ENCODE measurements at regions not wholly inside any gene's neighbourhood (a gene's known extent, or its start where the extent isn't known, plus 50 kb on each side); places are given as distances from the start of the nearest gene placed in this dataset.
"Not testable (repeated sequence)": the region's sequence is repeated elsewhere in the genome, so short reads cannot be mapped to it uniquely, and the experiment has no call there.

DNA sequence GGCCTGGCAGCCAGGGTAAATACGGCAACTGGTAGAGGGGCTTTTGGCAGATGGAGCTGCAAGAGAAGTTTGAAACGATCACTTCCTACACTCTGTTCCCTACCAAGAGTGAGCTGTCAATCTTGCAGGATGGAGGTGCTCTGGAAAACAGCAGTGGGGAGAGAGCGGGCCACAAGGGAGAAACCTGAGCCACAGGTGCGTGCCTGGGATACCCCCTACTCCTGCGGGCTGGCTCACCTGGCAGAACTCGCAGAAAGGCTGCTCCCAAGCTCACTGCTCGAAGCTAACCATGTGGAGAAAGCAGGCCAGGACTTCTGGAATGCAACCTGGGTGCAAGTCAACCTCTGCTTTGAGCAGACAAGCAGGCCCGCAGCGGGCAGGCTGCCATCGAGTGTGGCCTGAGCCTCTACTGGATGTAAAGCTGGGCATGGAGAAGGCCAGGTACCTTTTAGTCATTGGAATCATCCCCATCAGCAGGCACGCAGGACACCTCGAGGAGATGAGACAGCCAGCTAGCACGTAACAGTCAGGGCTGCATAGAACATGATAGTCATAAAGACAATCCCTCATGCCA lies 256.8 kb downstream of the BCL2L11 start:
- H3K27me3 ChIP-seq; intact Hi-C loops (cut with DNase I; ENCODE audit: low total_unique reads); H3K9me3 ChIP-seq; H3K36me3 ChIP-seq; H3K4me3 ChIP-seq; H3K27ac ChIP-seq; in situ Hi-C loops (cut with MboI; ENCODE audit: low pct_ligation_motif_present in 1 of 4, low pct_unique_long_range_greater_than_20kb in 1 of 4, low sequenced_read_pairs in 3 of 4); DNase-seq; H3K4me1 ChIP-seq: not testable (repeated sequence)
- WGBS, 2 donors (ENCODE audit: low coverage in 1 of 2): 67% methylated on average over 3 of the region's 13 CpGs; no CpG with 5 or more reads in 1 of the 2 donors

DNA sequence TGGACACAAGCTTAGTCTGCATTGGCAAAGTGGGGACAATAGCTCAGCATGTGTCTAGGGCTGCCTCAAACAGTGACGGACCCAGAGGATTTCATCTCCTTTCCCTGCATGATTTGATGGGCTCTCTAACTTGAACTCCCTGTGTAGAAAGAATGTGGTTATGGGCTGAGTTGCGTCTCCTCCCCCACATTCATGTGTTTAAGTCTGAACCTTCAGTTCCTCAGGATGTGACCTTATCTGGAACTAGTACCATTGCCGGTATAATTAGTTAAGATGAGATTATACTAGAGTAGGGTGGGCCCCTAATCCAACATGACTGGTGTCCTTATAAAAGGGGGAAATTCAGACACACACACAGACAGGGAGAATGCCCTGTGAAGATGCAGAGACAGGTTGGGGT lies 257.6 kb downstream of the BCL2L11 start:
- in situ Hi-C loops (cut with MboI; ENCODE audit: low pct_ligation_motif_present in 1 of 4, low pct_unique_long_range_greater_than_20kb in 1 of 4, low sequenced_read_pairs in 3 of 4); H3K4me3 ChIP-seq; H3K4me1 ChIP-seq; intact Hi-C loops (cut with DNase I; ENCODE audit: low total_unique reads); H3K36me3 ChIP-seq; H3K27me3 ChIP-seq; H3K9me3 ChIP-seq; H3K27ac ChIP-seq; DNase-seq: not testable (repeated sequence)
- WGBS, 2 donors (ENCODE audit: low coverage in 1 of 2): no CpG with 5 or more reads among the region's 3 CpGs

DNA sequence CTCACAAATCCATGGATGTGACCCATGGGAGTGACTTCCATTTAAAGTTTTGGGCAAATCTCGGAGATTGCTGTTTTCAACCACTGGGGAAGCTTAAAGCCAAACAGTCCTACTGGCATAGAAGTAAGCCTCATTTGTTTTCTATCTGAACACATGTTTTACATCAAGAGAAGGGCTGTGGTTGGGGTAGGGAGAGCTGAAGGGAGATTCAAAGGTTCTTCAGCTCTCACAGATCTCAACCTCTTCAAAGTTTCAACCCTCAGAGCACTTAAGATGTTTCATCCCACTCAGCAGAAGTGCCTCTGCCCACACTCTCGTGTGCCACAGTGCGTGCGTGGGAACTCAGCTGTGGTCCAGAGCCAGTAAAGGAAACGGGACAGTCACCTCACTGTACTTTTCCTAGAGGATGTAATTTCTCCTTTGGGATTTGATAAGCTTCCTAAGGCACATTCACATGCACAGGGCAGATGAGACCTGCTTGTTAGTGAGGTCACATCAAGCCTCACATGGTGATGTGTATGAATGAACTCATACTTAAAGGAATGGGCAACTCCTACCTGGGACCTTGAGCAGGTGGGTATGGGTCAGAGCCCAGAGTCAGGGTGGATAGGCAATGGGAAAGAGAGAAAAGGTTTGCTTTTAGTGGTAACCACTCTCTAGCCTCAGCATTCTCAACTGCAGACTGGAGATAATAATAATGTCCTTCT lies 260.2 kb downstream of the BCL2L11 start:
- 100% methylated on average over 1 of the region's 5 CpGs; no CpG with 5 or more reads in 1 of the 2 donors for WGBS, 2 donors (ENCODE audit: low coverage in 1 of 2)
- H3K9me3 ChIP-seq; intact Hi-C loops (cut with DNase I; ENCODE audit: low total_unique reads); H3K27ac ChIP-seq; H3K36me3 ChIP-seq; H3K27me3 ChIP-seq; DNase-seq; H3K4me3 ChIP-seq; H3K4me1 ChIP-seq; in situ Hi-C loops (cut with MboI; ENCODE audit: low pct_ligation_motif_present in 1 of 4, low pct_unique_long_range_greater_than_20kb in 1 of 4, low sequenced_read_pairs in 3 of 4): not testable (repeated sequence)

DNA sequence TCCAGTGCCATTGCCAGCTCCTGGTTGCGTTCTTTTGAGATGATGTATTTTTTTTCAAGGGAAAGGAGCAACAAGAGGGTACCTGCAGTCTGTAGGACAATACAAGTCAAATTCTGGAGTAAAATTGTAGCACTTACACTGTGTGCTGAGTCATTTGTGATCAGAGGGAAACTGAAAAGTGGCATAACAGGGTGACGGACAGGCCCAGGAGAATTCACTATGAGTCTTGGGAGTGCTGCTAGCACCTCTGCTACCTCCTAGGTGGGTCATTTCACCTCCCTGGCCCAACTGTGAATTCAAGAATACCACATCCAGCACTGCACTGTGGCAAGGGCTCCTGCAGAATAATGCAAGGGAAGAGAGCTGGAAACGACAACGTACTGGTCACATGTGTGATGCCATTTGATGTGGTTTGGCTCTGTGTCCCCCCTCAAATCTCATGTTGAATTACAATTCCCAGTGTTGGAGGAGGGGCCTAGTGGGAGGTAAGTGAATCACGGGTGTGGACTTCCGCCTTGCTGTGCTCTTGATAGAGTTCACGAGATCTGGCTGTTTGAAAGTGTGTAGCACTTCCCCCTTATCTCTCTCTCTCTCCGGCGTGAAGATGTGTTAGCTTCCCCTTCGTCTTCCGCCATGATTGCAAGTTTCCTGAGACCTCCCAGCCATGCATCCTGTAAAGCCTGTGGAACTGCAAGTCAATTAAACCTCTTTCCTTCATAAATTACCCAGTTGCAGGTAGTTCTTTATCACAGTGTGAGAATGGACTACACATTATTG lies 261.0 kb downstream of the BCL2L11 start:
- H3K36me3 ChIP-seq; H3K27me3 ChIP-seq; intact Hi-C loops (cut with DNase I; ENCODE audit: low total_unique reads); H3K4me3 ChIP-seq; H3K9me3 ChIP-seq; H3K4me1 ChIP-seq; H3K27ac ChIP-seq; DNase-seq; in situ Hi-C loops (cut with MboI; ENCODE audit: low pct_ligation_motif_present in 1 of 4, low pct_unique_long_range_greater_than_20kb in 1 of 4, low sequenced_read_pairs in 3 of 4): not testable (repeated sequence)
- 89% methylated on average over 6 of the region's 11 CpGs; no CpG with 5 or more reads in 1 of the 2 donors for WGBS, 2 donors (ENCODE audit: low coverage in 1 of 2)

DNA sequence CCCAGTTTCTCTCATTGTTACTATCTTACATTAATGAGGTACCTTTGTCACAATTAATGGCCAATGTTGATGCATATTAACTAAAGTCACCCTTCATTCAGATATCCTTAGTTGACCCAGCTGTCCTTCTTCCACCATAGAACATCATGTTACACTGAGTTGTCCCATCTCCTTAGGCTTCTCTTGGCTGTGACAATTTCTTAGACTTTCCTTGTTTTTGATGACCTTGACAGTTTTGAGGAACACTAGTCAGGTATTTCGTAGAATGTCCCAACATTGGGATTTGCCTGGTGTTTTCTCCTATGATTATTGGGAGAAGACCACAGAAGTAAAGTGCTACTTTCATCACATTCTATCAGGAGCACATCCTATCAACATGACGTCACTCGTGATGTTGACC lies 261.8 kb downstream of the BCL2L11 start:
- in situ Hi-C loops (cut with MboI; ENCODE audit: low pct_ligation_motif_present in 1 of 4, low pct_unique_long_range_greater_than_20kb in 1 of 4, low sequenced_read_pairs in 3 of 4); H3K27ac ChIP-seq; H3K4me1 ChIP-seq; H3K36me3 ChIP-seq; intact Hi-C loops (cut with DNase I; ENCODE audit: low total_unique reads); H3K27me3 ChIP-seq; H3K9me3 ChIP-seq; DNase-seq; H3K4me3 ChIP-seq: not testable (repeated sequence)
- 95% methylated on average over 3 of the region's 3 CpGs; no CpG with 5 or more reads in 1 of the 2 donors for WGBS, 2 donors (ENCODE audit: low coverage in 1 of 2)

DNA sequence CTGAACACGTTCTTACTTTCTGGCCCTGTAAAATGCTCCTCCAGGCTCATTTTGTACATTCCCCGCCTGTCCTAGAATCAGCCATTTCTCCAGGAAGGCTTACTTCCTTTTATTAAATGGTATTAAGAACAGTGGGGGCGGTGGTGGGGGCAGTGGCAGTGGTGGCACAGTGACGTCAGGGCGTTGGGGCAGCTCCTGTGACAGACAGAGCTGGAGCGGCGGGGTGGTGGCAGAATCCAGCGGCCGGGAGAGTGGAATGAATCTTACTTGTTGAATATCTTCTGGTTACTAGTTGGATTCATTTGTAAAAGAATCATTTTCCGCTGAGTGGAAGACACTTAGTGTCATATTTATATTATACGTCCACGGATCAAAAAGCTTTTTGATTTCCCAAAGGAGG lies 262.6 kb downstream of the BCL2L11 start:
- H3K36me3 ChIP-seq; in situ Hi-C loops (cut with MboI; ENCODE audit: low pct_ligation_motif_present in 1 of 4, low pct_unique_long_range_greater_than_20kb in 1 of 4, low sequenced_read_pairs in 3 of 4); H3K27me3 ChIP-seq; H3K4me1 ChIP-seq; DNase-seq; H3K4me3 ChIP-seq; intact Hi-C loops (cut with DNase I; ENCODE audit: low total_unique reads); H3K9me3 ChIP-seq; H3K27ac ChIP-seq: not testable (repeated sequence)
- WGBS, 2 donors (ENCODE audit: low coverage in 1 of 2): 97% methylated on average over 10 to 11 of the region's 12 CpGs

DNA sequence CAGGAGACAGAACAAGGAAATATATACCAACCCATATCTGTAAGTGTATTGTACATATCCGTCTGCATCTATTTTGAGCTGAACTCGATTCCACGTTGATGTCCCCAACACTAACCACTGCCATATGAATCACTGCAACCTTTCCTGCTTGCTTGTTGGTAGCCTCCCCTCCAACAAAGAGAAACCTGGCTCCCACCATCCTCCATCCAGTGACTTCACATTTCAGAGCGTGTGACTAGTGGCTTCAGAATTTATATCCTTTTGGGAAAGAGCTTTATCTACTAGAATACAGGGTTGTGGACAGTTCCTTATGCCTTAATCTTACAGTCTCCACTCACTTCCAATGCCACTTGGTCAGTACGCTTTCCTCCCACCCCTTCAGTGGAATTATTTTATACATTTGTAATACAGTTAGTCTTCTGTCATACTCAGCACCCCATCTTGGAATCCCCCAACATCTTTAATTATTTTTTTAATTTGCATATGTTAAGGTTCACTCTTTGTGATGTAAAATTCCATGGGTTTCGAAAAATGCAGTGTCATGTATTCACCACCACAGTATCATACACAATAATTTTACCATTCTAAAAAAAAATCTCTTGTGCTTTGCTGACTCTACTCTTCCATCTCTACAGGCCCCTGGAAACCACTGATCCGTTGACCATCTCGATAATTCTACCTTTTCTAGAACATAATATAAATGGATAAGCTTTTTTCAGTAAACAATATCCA lies 264.7 kb downstream of the BCL2L11 start:
- in situ Hi-C loops (cut with MboI; ENCODE audit: low pct_ligation_motif_present in 1 of 4, low pct_unique_long_range_greater_than_20kb in 1 of 4, low sequenced_read_pairs in 3 of 4); H3K27me3 ChIP-seq; H3K27ac ChIP-seq; intact Hi-C loops (cut with DNase I; ENCODE audit: low total_unique reads); H3K4me3 ChIP-seq; DNase-seq; H3K4me1 ChIP-seq; H3K9me3 ChIP-seq; H3K36me3 ChIP-seq: not testable (repeated sequence)
- WGBS, 2 donors (ENCODE audit: low coverage in 1 of 2): 87 to 93% methylated on average over 2 to 8 of the region's 8 CpGs

DNA sequence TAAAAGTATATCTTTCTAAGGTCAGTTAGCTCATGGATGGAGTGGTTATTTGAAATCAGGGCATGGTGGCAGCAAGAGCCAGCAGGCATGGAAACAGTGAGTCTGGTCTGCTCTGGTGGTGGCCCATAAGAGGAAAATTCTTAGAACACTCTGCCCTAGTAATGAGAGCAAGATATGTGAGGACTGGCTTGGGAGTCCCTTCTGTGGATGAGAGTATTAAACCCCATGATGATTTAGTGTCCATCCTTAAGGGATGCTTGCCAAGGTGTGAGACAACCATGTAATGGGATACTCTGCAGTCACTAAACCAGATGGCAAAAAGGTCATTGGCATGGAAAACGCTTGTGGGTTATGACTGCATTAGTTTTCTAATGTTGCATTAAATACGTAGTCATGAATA lies 269.9 kb downstream of the BCL2L11 start:
- in situ Hi-C loops (cut with MboI; ENCODE audit: low pct_ligation_motif_present in 1 of 4, low pct_unique_long_range_greater_than_20kb in 1 of 4, low sequenced_read_pairs in 3 of 4); H3K27ac ChIP-seq; H3K9me3 ChIP-seq; H3K4me1 ChIP-seq; DNase-seq; H3K4me3 ChIP-seq; intact Hi-C loops (cut with DNase I; ENCODE audit: low total_unique reads); H3K27me3 ChIP-seq; H3K36me3 ChIP-seq: not testable (repeated sequence)
- 100% methylated on average over 1 of the region's 2 CpGs for WGBS, 2 donors (ENCODE audit: low coverage in 1 of 2)

DNA sequence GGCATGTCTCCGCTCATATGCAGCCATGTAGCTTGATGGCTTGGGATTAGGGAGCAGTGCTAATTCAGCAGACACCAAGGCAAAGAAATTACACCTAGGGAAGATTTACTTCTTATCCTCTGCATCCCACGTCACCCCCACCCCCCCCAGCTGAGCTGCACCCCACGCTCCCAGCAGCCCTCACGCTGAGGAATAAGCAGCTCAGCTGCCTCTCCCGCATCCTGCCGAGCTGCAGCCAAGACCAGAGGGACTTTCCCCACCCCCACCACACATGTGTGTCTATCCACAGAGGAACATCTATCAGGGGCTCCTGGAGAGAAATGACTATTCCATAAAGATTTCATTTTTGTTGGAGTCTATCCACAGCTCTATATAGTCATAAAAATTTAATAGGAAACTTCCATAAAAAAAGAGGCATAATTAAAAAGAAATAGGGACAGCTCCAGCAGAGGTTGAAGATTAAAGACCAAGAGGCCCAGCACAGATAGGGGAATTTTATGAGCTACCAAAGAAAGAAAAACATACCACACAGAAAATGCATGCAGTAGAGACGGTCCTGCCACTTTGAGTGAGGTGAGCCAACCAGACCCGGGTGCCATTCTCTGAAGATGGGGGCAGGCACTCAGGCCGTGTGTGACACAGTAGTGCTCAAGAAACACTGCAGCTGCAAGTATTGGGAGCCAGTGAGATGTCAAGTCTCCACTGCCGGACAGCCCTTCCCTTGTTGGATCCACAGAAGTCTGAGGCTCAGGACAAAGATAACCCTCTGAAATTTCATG lies 274.8 kb downstream of the BCL2L11 start:
- H3K9me3 ChIP-seq; H3K4me3 ChIP-seq; H3K27ac ChIP-seq; H3K36me3 ChIP-seq; intact Hi-C loops (cut with DNase I; ENCODE audit: low total_unique reads); H3K4me1 ChIP-seq; H3K27me3 ChIP-seq; in situ Hi-C loops (cut with MboI; ENCODE audit: low pct_ligation_motif_present in 1 of 4, low pct_unique_long_range_greater_than_20kb in 1 of 4, low sequenced_read_pairs in 3 of 4): not testable (repeated sequence)
- 32% methylated on average over 6 of the region's 10 CpGs; no CpG with 5 or more reads in 1 of the 2 donors for WGBS, 2 donors (ENCODE audit: low coverage in 1 of 2)
- DNase-seq: peak; percentile 25
